Skeletal muscle satellite cell (primary cell): ENCODE measurements at regions not wholly inside any gene's neighbourhood (a gene's known extent, or its start where the extent isn't known, plus 50 kb on each side); places are given as distances from the start of the nearest gene placed in this dataset.

Experiments used
- H3K27me3 ChIP-seq: 2 replicates; pipeline ENCODE4 v1.7.0; 2013; ENCODE audit warnings: low read length; ENCODE audit not compliant: control insufficient read depth, insufficient read depth
- H3K36me3 ChIP-seq: 2 replicates; pipeline ENCODE4 v1.7.0; 2013; ENCODE audit warnings: mild to moderate bottlenecking, control low read depth, low read length; ENCODE audit not compliant: insufficient read depth
- H3K4me1 ChIP-seq: 2 replicates; pipeline ENCODE4 v1.7.0; 2013; ENCODE audit warnings: low read length; ENCODE audit not compliant: control insufficient read depth, insufficient read depth
- H3K4me2 ChIP-seq: 2 replicates; pipeline ENCODE4 v1.7.0; 2013; ENCODE audit warnings: mild to moderate bottlenecking, low read length
- H3K4me3 ChIP-seq: 2 replicates; pipeline ENCODE4 v1.7.0; 2013; ENCODE audit warnings: low read length
- H3K9ac ChIP-seq: 2 replicates; pipeline ENCODE4 v1.7.0; 2013; ENCODE audit warnings: mild to moderate bottlenecking, low read depth, low read length, moderate library complexity
- H3K9me3 ChIP-seq: replicated peaks from 2 replicates; pipeline ENCODE4 v1.7.0; 2013; ENCODE audit warnings: mild to moderate bottlenecking, control low read depth, low read length

- Histone ChIP-seq H3K4me2 (no peak overlapping the region), H3K4me3 (no peak overlapping the region), H3K9me3 (no peaks in the 10 kb centered on the region), H3K9ac (no peak overlapping the region), H3K4me1 (no peaks in the 10 kb centered on the region), H3K27me3 (peaks cover 22% of the 10 kb centered on the region), H3K36me3 (no peaks in the 10 kb centered on the region)
Observed at GRCh38 chr5:56649569-56649968, 165.8 kb upstream of the MAP3K1 start.

- Histone ChIP-seq H3K36me3 (no peaks in the 10 kb centered on the region), H3K27me3 (peaks cover 22% of the 10 kb centered on the region), H3K9me3 (no peaks in the 10 kb centered on the region), H3K9ac (no peak overlapping the region), H3K4me2 (no peak overlapping the region), H3K4me3 (no peak overlapping the region), H3K4me1 (no peaks in the 10 kb centered on the region)
Observed at GRCh38 chr5:56648460-56649034, 166.8 kb upstream of the MAP3K1 start.

- Histone ChIP-seq H3K27me3 (peaks cover 22% of the 10 kb centered on the region), H3K36me3 (no peaks in the 10 kb centered on the region), H3K4me1 (no peaks in the 10 kb centered on the region), H3K9me3 (no peaks in the 10 kb centered on the region), H3K4me2 (no peak overlapping the region), H3K9ac (no peak overlapping the region), H3K4me3 (no peak overlapping the region)
Observed at GRCh38 chr5:56647099-56647850, 168.1 kb upstream of the MAP3K1 start.

GRCh38 chr5:56641635-56642260 lies 173.6 kb upstream of the MAP3K1 start:
- Histone ChIP-seq H3K4me1 (no peaks in the 10 kb centered on the region), H3K9me3 (no peaks in the 10 kb centered on the region), H3K27me3 (peaks cover 12% of the 10 kb centered on the region), H3K4me3 (no peak overlapping the region), H3K36me3 (no peaks in the 10 kb centered on the region), H3K4me2 (no peak overlapping the region), H3K9ac (no peak overlapping the region)

GRCh38 chr5:56640763-56641406 lies 174.5 kb upstream of the MAP3K1 start:
- Histone ChIP-seq H3K27me3 (peaks cover 12% of the 10 kb centered on the region), H3K4me1 (no peaks in the 10 kb centered on the region), H3K9me3 (no peaks in the 10 kb centered on the region), H3K4me3 (no peak overlapping the region), H3K36me3 (no peaks in the 10 kb centered on the region), H3K4me2 (no peak overlapping the region), H3K9ac (no peak overlapping the region)

GRCh38 chr5:56639476-56639875 lies 175.9 kb upstream of the MAP3K1 start:
- H3K9me3 ChIP-seq, result no peaks in the 10 kb centered on the region
- peaks cover 9% of the 10 kb centered on the region for H3K27me3 ChIP-seq
- no peak overlapping the region for H3K4me2 ChIP-seq
- no peak overlapping the region for H3K4me3 ChIP-seq
- no peak overlapping the region for H3K9ac ChIP-seq
- no peaks in the 10 kb centered on the region for H3K36me3 ChIP-seq
- no peaks in the 10 kb centered on the region for H3K4me1 ChIP-seq

- Histone ChIP-seq H3K4me1 (no peaks in the 10 kb centered on the region), H3K4me2 (no peak overlapping the region), H3K4me3 (no peak overlapping the region), H3K9me3 (no peaks in the 10 kb centered on the region), H3K9ac (no peak overlapping the region), H3K36me3 (no peaks in the 10 kb centered on the region), H3K27me3 (peaks cover 8% of the 10 kb centered on the region)
Observed at GRCh38 chr5:56638768-56639238, 176.5 kb upstream of the MAP3K1 start.

GRCh38 chr5:56638061-56638621 lies 177.2 kb upstream of the MAP3K1 start:
- H3K36me3 ChIP-seq, result no peaks in the 10 kb centered on the region
- H3K9me3 ChIP-seq, result no peaks in the 10 kb centered on the region
- H3K4me2 ChIP-seq, result no peak overlapping the region
- H3K27me3 ChIP-seq, result peaks cover 8% of the 10 kb centered on the region
- no peak overlapping the region for H3K9ac ChIP-seq
- no peaks in the 10 kb centered on the region for H3K4me1 ChIP-seq
- no peak overlapping the region for H3K4me3 ChIP-seq

GRCh38 chr5:56637321-56637920 lies 177.9 kb upstream of the MAP3K1 start:
- Histone ChIP-seq H3K9me3 (no peaks in the 10 kb centered on the region), H3K4me2 (no peak overlapping the region), H3K27me3 (peaks cover 8% of the 10 kb centered on the region), H3K36me3 (no peaks in the 10 kb centered on the region), H3K9ac (no peak overlapping the region), H3K4me3 (no peak overlapping the region), H3K4me1 (no peaks in the 10 kb centered on the region)

- Histone ChIP-seq H3K4me2 (no peak overlapping the region), H3K36me3 (no peaks in the 10 kb centered on the region), H3K9me3 (no peaks in the 10 kb centered on the region), H3K4me3 (no peak overlapping the region), H3K9ac (no peak overlapping the region), H3K27me3 (no peaks in the 10 kb centered on the region), H3K4me1 (no peaks in the 10 kb centered on the region)
Observed at GRCh38 chr5:56633950-56634349, 181.4 kb upstream of the MAP3K1 start.

GRCh38 chr5:56632939-56633338 lies 182.4 kb upstream of the MAP3K1 start:
- Histone ChIP-seq H3K9ac (no peak overlapping the region), H3K27me3 (no peaks in the 10 kb centered on the region), H3K4me3 (no peak overlapping the region), H3K4me1 (no peaks in the 10 kb centered on the region), H3K9me3 (no peaks in the 10 kb centered on the region), H3K36me3 (no peaks in the 10 kb centered on the region), H3K4me2 (no peak overlapping the region)
